ENCODE measurements at regions not wholly inside any gene's neighbourhood (a gene's known extent, or its start where the extent isn't known, plus 50 kb on each side); places are given as distances from the start of the nearest gene placed in this dataset.

GRCh38 chr2:222351035-222351434, 52.2 kb upstream of the PAX3 start:
- no peak for DNase-seq (ENCODE audit: low spot score in 2 of 2)
- no peak overlapping the region for H3K27ac ChIP-seq
- WGBS, 2 donors: 93 to 94% methylated on average over 1 of the region's 1 CpG

GRCh38 chr2:222352981-222353380, 54.2 kb upstream of the PAX3 start:
- Histone ChIP-seq H3K9me3 (peaks cover 0 to 14% (median 0%) of the 10 kb centered on the region in 4 donors), H3K27ac (no peak overlapping the region), H3K4me3 (no peak overlapping the region), H3K4me1 (no peaks in the 10 kb centered on the region), H3K27me3 (no peaks in the 10 kb centered on the region), H3K36me3 (no peaks in the 10 kb centered on the region)
- WGBS, 2 donors: 77 to 79% methylated on average over 4 of the region's 4 CpGs
- TF ChIP-seq POLR2A (IDR thresholded peaks at IDR 0.05): no peak
- TF ChIP-seq EP300 (IDR thresholded peaks at IDR 0.05): no peak
- TF ChIP-seq CTCF (IDR thresholded peaks at IDR 0.05): no peak
- DNase-seq (ENCODE audit: low spot score in 2 of 2): no peak

More at GRCh38 chr2:222351035-222351434, 52.2 kb upstream of the PAX3 start:
- TF ChIP-seq POLR2A (IDR thresholded peaks at IDR 0.05) (no peak), CTCF (IDR thresholded peaks at IDR 0.05) (no peak), EP300 (IDR thresholded peaks at IDR 0.05) (no peak)
- Histone ChIP-seq H3K4me3 (no peak overlapping the region), H3K4me1 (no peaks in the 10 kb centered on the region), H3K36me3 (no peaks in the 10 kb centered on the region), H3K27me3 (no peaks in the 10 kb centered on the region), H3K9me3 (peaks cover 0 to 14% (median 0%) of the 10 kb centered on the region in 4 donors)

- Histone ChIP-seq H3K9me3 (peaks cover 0 to 14% (median 0%) of the 10 kb centered on the region in 4 donors), H3K27me3 (no peaks in the 10 kb centered on the region), H3K4me3 (no peak overlapping the region), H3K27ac (no peak overlapping the region), H3K36me3 (no peaks in the 10 kb centered on the region), H3K4me1 (no peaks in the 10 kb centered on the region)
- TF ChIP-seq CTCF (IDR thresholded peaks at IDR 0.05): no peak
- TF ChIP-seq POLR2A (IDR thresholded peaks at IDR 0.05): no peak
- no peak for TF ChIP-seq EP300 (IDR thresholded peaks at IDR 0.05)
- WGBS, 2 donors: 12 to 26% methylated on average over 3 of the region's 3 CpGs
- DNase-seq (ENCODE audit: low spot score in 2 of 2): peak; percentile 17 to 20
These were observed 55.2 kb upstream of the PAX3 start for GRCh38 chr2:222353993-222354392.

- no peaks in the 10 kb centered on the region for H3K4me1 ChIP-seq
- H3K36me3 ChIP-seq: no peaks in the 10 kb centered on the region
- no peak for DNase-seq (ENCODE audit: low spot score in 2 of 2)
- peaks cover 0 to 11% (median 0%) of the 10 kb centered on the region in 4 donors for H3K9me3 ChIP-seq
- H3K27me3 ChIP-seq: no peaks in the 10 kb centered on the region
- no peak overlapping the region for H3K4me3 ChIP-seq
- TF ChIP-seq EP300 (IDR thresholded peaks at IDR 0.05): no peak
- H3K27ac ChIP-seq: no peak overlapping the region
These were observed 57.1 kb upstream of the PAX3 start for GRCh38 chr2:222355860-222356259.

GRCh38 chr2:222357930-222358329, 59.1 kb upstream of the PAX3 start:
- WGBS, 2 donors: 25 to 30% methylated on average over 1 of the region's 1 CpG
- TF ChIP-seq CTCF (IDR thresholded peaks at IDR 0.05): no peak
- no peak for TF ChIP-seq EP300 (IDR thresholded peaks at IDR 0.05)
- TF ChIP-seq POLR2A (IDR thresholded peaks at IDR 0.05): no peak
- no peaks in the 10 kb centered on the region for H3K4me1 ChIP-seq

GRCh38 chr2:222358876-222359275, 60.1 kb upstream of the PAX3 start:
- peak in 1 of 2 donors; percentile 9 for DNase-seq (ENCODE audit: low spot score in 2 of 2)
- H3K4me3 ChIP-seq: no peak overlapping the region
- no peaks in the 10 kb centered on the region for H3K27me3 ChIP-seq
- 77 to 90% methylated on average over 1 of the region's 1 CpG for WGBS, 2 donors
- H3K9me3 ChIP-seq: no peaks in the 10 kb centered on the region
- H3K27ac ChIP-seq: no peak overlapping the region
- TF ChIP-seq CTCF (IDR thresholded peaks at IDR 0.05) (no peak), POLR2A (IDR thresholded peaks at IDR 0.05) (no peak), EP300 (IDR thresholded peaks at IDR 0.05) (no peak)
- H3K4me1 ChIP-seq: no peaks in the 10 kb centered on the region
- no peaks in the 10 kb centered on the region for H3K36me3 ChIP-seq

More at GRCh38 chr2:222357930-222358329, 59.1 kb upstream of the PAX3 start:
- no peaks in the 10 kb centered on the region for H3K27me3 ChIP-seq
- no peaks in the 10 kb centered on the region for H3K9me3 ChIP-seq
- no peak overlapping the region for H3K4me3 ChIP-seq
- H3K36me3 ChIP-seq: no peaks in the 10 kb centered on the region
- no peak for DNase-seq (ENCODE audit: low spot score in 2 of 2)
- no peak overlapping the region for H3K27ac ChIP-seq
